B cell (primary cell): ENCODE measurements at regions not wholly inside any gene's neighbourhood (a gene's known extent, or its start where the extent isn't known, plus 50 kb on each side); places are given as distances from the start of the nearest gene placed in this dataset.

Experiments used
- ATAC-seq: fragments of 200-7000 bp; cut with Tn5 transposase; one replicate; pipeline ENCODE4 v1.10.0; 2021; ENCODE audit warnings: low read depth, mild to moderate bottlenecking, moderate number of reproducible peaks, moderate library complexity
- CTCF ChIA-PET: fragments of 350-600 bp; sonication (Branson Sonifier 250); formaldehyde crosslinking; loops from one replicate; lab custom pipeline; 2021; ENCODE audit warnings: antibody characterized with exemption, inconsistent platforms; lab: Charles Lee
- POLR2A ChIA-PET: fragments of 350-600 bp; sonication (Branson Sonifier 250); formaldehyde crosslinking; loops from one replicate; lab custom pipeline; 2021; ENCODE audit warnings: antibody characterized with exemption; lab: Charles Lee
- DNase-seq: peaks from one replicate; pipeline ENCODE4 v3.0.0; 2013
- H2AFZ ChIP-seq: 2 replicates; pipeline ENCODE4 v1.6.1; 2012; ENCODE audit warnings: mild to moderate bottlenecking, low read depth, low read length; ENCODE audit not compliant: insufficient read depth, poor library complexity, severe bottlenecking
- H3K27ac ChIP-seq, 2 donors: 1 replicate in 1 of 2; 2 replicates in 1 of 2; pipeline ENCODE4 v1.5.1; 2012 to 2013; ENCODE audit warnings: low read length in 2 of 2, mild to moderate bottlenecking in 2 of 2, moderate library complexity in 1 of 2
- H3K27me3 ChIP-seq, 4 experiments: fragments of 200-600 bp in 1 of 4; sonication (generic) in 1 of 4; replicated peaks in 1 of 4; 1 replicate in 2 of 4; 2 replicates in 2 of 4; pipeline versions ENCODE4 v1.6.1 to v1.7.0; 2013 to 2016; ENCODE audit warnings: low read length in 3 of 4, mild to moderate bottlenecking in 2 of 4, mixed read lengths in 1 of 4, moderate library complexity in 1 of 4; ENCODE audit not compliant: insufficient read depth in 4 of 4, control insufficient read depth in 3 of 4; ENCODE audit errors: control extremely low read depth in 1 of 4
- H3K36me3 ChIP-seq, 2 experiments: replicated peaks in 1 of 2; 1 replicate in 1 of 2; 2 replicates in 1 of 2; pipeline versions ENCODE4 v1.6.1 to v1.7.1; 2013; ENCODE audit warnings: low read length in 1 of 2; ENCODE audit not compliant: insufficient read depth in 2 of 2, control insufficient read depth in 1 of 2; ENCODE audit errors: control extremely low read depth in 1 of 2, extremely low read depth in 1 of 2
- H3K4me1 ChIP-seq, 2 donors: fragments of 200-600 bp in 1 of 2; sonication (generic) in 1 of 2; 1 replicate in 1 of 2; 2 replicates in 1 of 2; pipeline versions ENCODE4 v1.5.1 to v1.6.1; 2013 to 2017; ENCODE audit warnings: low read length in 2 of 2; ENCODE audit not compliant: control insufficient read depth in 2 of 2, insufficient read depth in 2 of 2
- H3K4me2 ChIP-seq: replicated peaks from 2 replicates; pipeline ENCODE3; 2012; ENCODE audit warnings: mild to moderate bottlenecking, low read depth, low read length; ENCODE audit not compliant: poor library complexity, severe bottlenecking
- H3K4me3 ChIP-seq, 5 experiments: fragments of 200-600 bp in 1 of 5; sonication (generic) in 1 of 5; 1 replicate in 3 of 5; 2 replicates in 2 of 5; pipeline versions ENCODE4 v1.5.1 to v1.7.0; 2011 to 2016; ENCODE audit warnings: low read length in 4 of 5, mild to moderate bottlenecking in 4 of 5, low read depth in 2 of 5, control low read depth in 1 of 5, moderate library complexity in 1 of 5; ENCODE audit not compliant: insufficient read depth in 1 of 5; ENCODE audit errors: control extremely low read depth in 1 of 5, extremely low read depth in 1 of 5
- H3K79me2 ChIP-seq: fragments of 200-600 bp; sonication (generic); one replicate; pipeline ENCODE4 v1.6.0; 2016; ENCODE audit warnings: low read length; ENCODE audit not compliant: control insufficient read depth, insufficient read depth
- H3K9ac ChIP-seq: fragments of 200-600 bp; sonication (generic); 2 replicates; pipeline ENCODE4 v1.6.1; 2017; ENCODE audit warnings: mild to moderate bottlenecking, low read length, moderate library complexity
- H3K9me3 ChIP-seq, 3 donors: one replicate each; pipeline versions ENCODE4 v1.6.1 to v1.7.1; 2013; ENCODE audit warnings: low read length in 2 of 3; ENCODE audit not compliant: control insufficient read depth in 2 of 3, insufficient read depth in 1 of 3; ENCODE audit errors: control extremely low read depth in 1 of 3
- H4K20me1 ChIP-seq: 2 replicates; pipeline ENCODE4 v1.6.0; 2012; ENCODE audit warnings: mild to moderate bottlenecking, low read length; ENCODE audit not compliant: insufficient read depth, control insufficient read depth, poor library complexity, severe bottlenecking
- H3K27ac Mint-ChIP-seq: one replicate; pipeline ENCODE4 v1.8.0; 2021; ENCODE audit warnings: mixed read lengths
- H3K27me3 Mint-ChIP-seq: one replicate; pipeline ENCODE4 v1.8.0; 2021; ENCODE audit warnings: mixed read lengths
- H3K4me1 Mint-ChIP-seq: one replicate; pipeline ENCODE4 v1.8.0; 2021; ENCODE audit warnings: mixed read lengths
- H3K4me3 Mint-ChIP-seq: one replicate; pipeline ENCODE4 v1.8.0; 2021; ENCODE audit warnings: mixed read lengths
- H3K9me3 Mint-ChIP-seq: one replicate; pipeline ENCODE4 v1.8.0; 2022; ENCODE audit warnings: mixed read lengths; ENCODE audit not compliant: insufficient read depth
- EZH2 ChIP-seq: IDR thresholded peaks from 2 replicates; pipeline ENCODE4 v1.6.1; 2012; ENCODE audit warnings: borderline replicate concordance, low read depth, mild to moderate bottlenecking, moderate library complexity, low read length; ENCODE audit not compliant: insufficient read depth, poor library complexity, severe bottlenecking
- WGBS: methylation state at CpG from one replicate; pipeline ENCODE4 v1.1.5; 2013; ENCODE audit warnings: missing lambda C conversion rate; ENCODE audit not compliant: insufficient coverage; 5-methylcytosine and 5-hydroxymethylcytosine counted together
- intact Hi-C: fragments of 100-400 bp; cut with micrococcal nuclease; formaldehyde crosslinking; loops from one replicate; pipeline ENCODE4 v1.10.0; 2022
- TF ChIP-seq, protein P1 (sequence below): fragments of 200-600 bp; IDR thresholded peaks from one replicate; pipeline ENCODE4 v1.8.0; 2022; ENCODE audit warnings: antibody characterized with exemption, mild to moderate bottlenecking

DNA sequence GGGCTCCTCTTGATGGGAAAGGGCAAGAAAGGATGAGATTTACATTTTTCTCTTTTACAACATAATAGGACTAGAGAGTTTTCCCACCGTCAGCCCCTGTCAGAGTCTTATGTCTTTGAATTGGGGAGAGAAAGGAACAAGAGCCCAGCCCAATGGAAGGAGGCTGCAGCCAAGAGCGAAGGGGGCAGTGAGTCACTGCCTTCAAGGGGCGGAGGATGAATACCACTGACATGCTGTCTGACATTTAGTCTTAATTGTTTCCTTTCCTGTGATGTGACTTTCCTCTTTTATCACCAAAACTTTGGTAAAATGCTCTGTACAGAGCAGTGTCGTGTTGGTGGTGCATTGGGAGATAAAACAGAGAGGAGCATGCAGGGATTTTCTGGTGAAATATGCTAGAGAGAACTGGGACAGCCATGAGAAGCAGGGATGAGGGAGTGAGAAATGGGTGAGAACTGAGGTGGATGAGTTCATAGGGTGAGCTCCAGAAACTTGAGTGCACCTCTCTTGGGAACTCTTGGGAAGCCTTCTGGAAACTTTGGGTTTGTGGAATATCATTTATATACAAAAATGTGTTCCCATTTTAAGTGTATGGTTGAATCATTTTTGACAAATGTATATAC lies 179.9 kb upstream of the FGGY start:
- ChIA-PET POLR2A (no interaction called here), CTCF (no interaction called here)
- Histone ChIP-seq H3K9ac (no peak overlapping the region), H3K36me3 (no peaks in the 10 kb centered on the region), H3K4me2 (no peak overlapping the region), H2AFZ (no peak overlapping the region), H3K27ac (no peak overlapping the region), H4K20me1 (no peaks in the 10 kb centered on the region), H3K4me1 (no peaks in the 10 kb centered on the region), H3K4me3 (no peak overlapping the region), H3K79me2 (no peaks in the 10 kb centered on the region), H3K27me3 (no peaks in the 10 kb centered on the region), H3K9me3 (no peaks in the 10 kb centered on the region)
- H3K4me1 Mint-ChIP-seq, result no peaks in the 10 kb centered on the region
- no peak overlapping the region for H3K27ac Mint-ChIP-seq
- intact Hi-C loops, result no loop called here
- 67% methylated on average over 1 of the region's 4 CpGs for whole genome bisulfite sequencing
- ATAC-seq (no peak), DNase-seq (no peak)
- no peak for TF ChIP-seq EZH2
- TF ChIP-seq, protein P1, sequence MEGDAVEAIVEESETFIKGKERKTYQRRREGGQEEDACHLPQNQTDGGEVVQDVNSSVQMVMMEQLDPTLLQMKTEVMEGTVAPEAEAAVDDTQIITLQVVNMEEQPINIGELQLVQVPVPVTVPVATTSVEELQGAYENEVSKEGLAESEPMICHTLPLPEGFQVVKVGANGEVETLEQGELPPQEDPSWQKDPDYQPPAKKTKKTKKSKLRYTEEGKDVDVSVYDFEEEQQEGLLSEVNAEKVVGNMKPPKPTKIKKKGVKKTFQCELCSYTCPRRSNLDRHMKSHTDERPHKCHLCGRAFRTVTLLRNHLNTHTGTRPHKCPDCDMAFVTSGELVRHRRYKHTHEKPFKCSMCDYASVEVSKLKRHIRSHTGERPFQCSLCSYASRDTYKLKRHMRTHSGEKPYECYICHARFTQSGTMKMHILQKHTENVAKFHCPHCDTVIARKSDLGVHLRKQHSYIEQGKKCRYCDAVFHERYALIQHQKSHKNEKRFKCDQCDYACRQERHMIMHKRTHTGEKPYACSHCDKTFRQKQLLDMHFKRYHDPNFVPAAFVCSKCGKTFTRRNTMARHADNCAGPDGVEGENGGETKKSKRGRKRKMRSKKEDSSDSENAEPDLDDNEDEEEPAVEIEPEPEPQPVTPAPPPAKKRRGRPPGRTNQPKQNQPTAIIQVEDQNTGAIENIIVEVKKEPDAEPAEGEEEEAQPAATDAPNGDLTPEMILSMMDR, result no peak
- H3K9me3 Mint-ChIP-seq, result no peaks in the 10 kb centered on the region
- peaks cover 3% of the 10 kb centered on the region for H3K27me3 Mint-ChIP-seq
- no peak overlapping the region for H3K4me3 Mint-ChIP-seq

DNA sequence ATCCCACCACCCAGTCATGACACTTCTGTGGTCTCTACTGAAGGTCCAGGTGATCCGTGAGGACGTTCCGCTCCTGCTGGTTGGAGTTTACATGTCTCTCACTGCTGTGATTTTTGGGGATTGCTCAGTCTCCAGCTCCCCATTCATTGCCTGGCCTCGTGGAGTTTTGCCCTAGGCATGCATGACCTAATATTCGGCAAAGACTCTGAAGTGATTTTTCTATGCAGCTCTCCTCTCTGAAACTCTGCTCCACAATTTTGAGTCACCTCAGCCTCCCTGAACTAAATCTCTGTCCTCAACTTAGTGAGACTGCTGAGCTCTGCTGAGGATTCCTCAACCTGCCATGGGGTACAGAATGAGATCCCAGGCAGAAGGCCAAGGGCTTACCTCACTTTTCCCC lies 174.4 kb upstream of the FGGY start:
- no peak overlapping the region for H3K27ac ChIP-seq
- intact Hi-C loops, result no loop called here
- no peaks in the 10 kb centered on the region for H3K4me1 ChIP-seq
- H3K79me2 ChIP-seq, result no peaks in the 10 kb centered on the region
- H3K9me3 ChIP-seq, result no peaks in the 10 kb centered on the region
- Mint-ChIP-seq H3K27me3 (peaks cover 16% of the 10 kb centered on the region), H3K4me3 (no peak overlapping the region), H3K4me1 (no peaks in the 10 kb centered on the region), H3K27ac (no peak overlapping the region), H3K9me3 (no peaks in the 10 kb centered on the region)
- TF ChIP-seq, protein P1, result no peak
- no peak for TF ChIP-seq EZH2
- H3K27me3 ChIP-seq, result no peaks in the 10 kb centered on the region
- no peak overlapping the region for H3K9ac ChIP-seq
- no peak overlapping the region for H3K4me3 ChIP-seq
- DNase-seq (no peak), ATAC-seq (no peak)
- no peak overlapping the region for H3K4me2 ChIP-seq
- no peaks in the 10 kb centered on the region for H3K36me3 ChIP-seq
- H4K20me1 ChIP-seq, result no peaks in the 10 kb centered on the region
- CTCF ChIA-PET, result interaction anchor here (1.5 kb wide), 1 partner anchor 10 kb away, joined by 4 read pairs; no protein-coding TSS in a partner anchor
- 65% methylated on average over 4 of the region's 5 CpGs for whole genome bisulfite sequencing
- H2AFZ ChIP-seq, result no peak overlapping the region
- POLR2A ChIA-PET, result no interaction called here
